NCI-H226 (cell line): ENCODE measurements at regions not wholly inside any gene's neighbourhood (a gene's known extent, or its start where the extent isn't known, plus 50 kb on each side); places are given as distances from the start of the nearest gene placed in this dataset.

Experiments used
- DNase-seq: peaks from one replicate; pipeline ENCODE4 v3.0.0-alpha.2; 2015

- no peak for DNase-seq
Observed at GRCh38 chr18:77187189-77187588, 54.6 kb upstream of the MBP start.

GRCh38 chr18:77191071-77191751 lies 58.4 kb upstream of the GALR1 start:
- DNase-seq = peak; percentile 5

- DNase-seq = no peak
Observed at GRCh38 chr18:77197073-77197472, 52.6 kb upstream of the GALR1 start.

GRCh38 chr18:77198663-77199062 lies 51.0 kb upstream of the GALR1 start:
- no peak for DNase-seq

GRCh38 chr18:77199707-77200106 lies 49.9 kb upstream of the GALR1 start:
- no peak for DNase-seq
